Peyer's patch (tissue), 4 donors: ENCODE measurements at regions not wholly inside any gene's neighbourhood (a gene's known extent, or its start where the extent isn't known, plus 50 kb on each side); places are given as distances from the start of the nearest gene placed in this dataset.

ENCODE experiments used
- DNase-seq, 3 donors: peaks; one replicate each; pipeline ENCODE4 v3.0.0-alpha.2; 2017 to 2019
- H3K27ac ChIP-seq, 4 donors: fragments of 200-600 bp; sonication (generic); one replicate each; pipeline ENCODE4 v1.5.1; 2016 to 2019
- H3K27me3 ChIP-seq, 2 donors: fragments of 200-600 bp; sonication (generic); one replicate each; pipeline ENCODE4 v1.5.1; 2019
- H3K36me3 ChIP-seq, 3 donors: fragments of 200-600 bp; sonication (generic); one replicate each; pipeline ENCODE4 v1.5.1; 2016 to 2019
- H3K4me1 ChIP-seq, 4 donors: fragments of 200-600 bp; sonication (generic); one replicate each; pipeline ENCODE4 v1.5.1; 2016 to 2019
- H3K4me3 ChIP-seq, 4 donors: fragments of 200-600 bp; sonication (generic); 1 replicate in 3 of 4; 2 replicates in 1 of 4; pipeline ENCODE4 v1.5.1; 2016 to 2019; ENCODE audit warnings: mild to moderate bottlenecking in 1 of 4
- H3K9me3 ChIP-seq, 4 donors: fragments of 200-600 bp; sonication (generic); one replicate each; pipeline ENCODE4 v1.5.1; 2016 to 2019; ENCODE audit warnings: mild to moderate bottlenecking in 1 of 4
- POLR2A ChIP-seq, 2 donors: fragments of 450-650 bp; IDR thresholded peaks; one replicate each; pipeline ENCODE4 v1.5.1; 2017; ENCODE audit warnings: antibody characterized with exemption in 2 of 2, mild to moderate bottlenecking in 2 of 2, moderate library complexity in 2 of 2
- TF ChIP-seq, protein P1 (sequence below), 6 experiments: fragments of 450-650 bp in 4 of 6; fragments of 200-600 bp in 2 of 6; sonication (generic) in 1 of 6; IDR thresholded peaks; one replicate each; pipeline ENCODE4 v1.5.1; 2017 to 2019; ENCODE audit warnings: antibody characterized with exemption in 6 of 6, mild to moderate bottlenecking in 3 of 6, moderate library complexity in 1 of 6

- H3K27ac ChIP-seq = peak overlapping the region in 1 of 4 donors; percentile 8
- H3K36me3 ChIP-seq = no peaks in the 10 kb centered on the region
- no peaks in the 10 kb centered on the region for H3K9me3 ChIP-seq
- H3K4me3 ChIP-seq = peak overlapping the region in 2 of 4 donors; percentile 22 to 38
- peak in 1 of 3 donors; percentile 56 for DNase-seq
- H3K4me1 ChIP-seq = no peaks in the 10 kb centered on the region
- H3K27me3 ChIP-seq = no peaks in the 10 kb centered on the region
- TF ChIP-seq, protein P1, sequence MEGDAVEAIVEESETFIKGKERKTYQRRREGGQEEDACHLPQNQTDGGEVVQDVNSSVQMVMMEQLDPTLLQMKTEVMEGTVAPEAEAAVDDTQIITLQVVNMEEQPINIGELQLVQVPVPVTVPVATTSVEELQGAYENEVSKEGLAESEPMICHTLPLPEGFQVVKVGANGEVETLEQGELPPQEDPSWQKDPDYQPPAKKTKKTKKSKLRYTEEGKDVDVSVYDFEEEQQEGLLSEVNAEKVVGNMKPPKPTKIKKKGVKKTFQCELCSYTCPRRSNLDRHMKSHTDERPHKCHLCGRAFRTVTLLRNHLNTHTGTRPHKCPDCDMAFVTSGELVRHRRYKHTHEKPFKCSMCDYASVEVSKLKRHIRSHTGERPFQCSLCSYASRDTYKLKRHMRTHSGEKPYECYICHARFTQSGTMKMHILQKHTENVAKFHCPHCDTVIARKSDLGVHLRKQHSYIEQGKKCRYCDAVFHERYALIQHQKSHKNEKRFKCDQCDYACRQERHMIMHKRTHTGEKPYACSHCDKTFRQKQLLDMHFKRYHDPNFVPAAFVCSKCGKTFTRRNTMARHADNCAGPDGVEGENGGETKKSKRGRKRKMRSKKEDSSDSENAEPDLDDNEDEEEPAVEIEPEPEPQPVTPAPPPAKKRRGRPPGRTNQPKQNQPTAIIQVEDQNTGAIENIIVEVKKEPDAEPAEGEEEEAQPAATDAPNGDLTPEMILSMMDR (IDR thresholded peaks at IDR 0.05) = no peak
- no peak for TF ChIP-seq POLR2A (IDR thresholded peaks at IDR 0.05)
Observed at GRCh38 chr18:25503567-25504081, 151.7 kb upstream of the ZNF521 start.

GRCh38 chr18:25497151-25497794 is 145.3 kb upstream of the ZNF521 start:
- H3K4me3 ChIP-seq = no peak overlapping the region
- no peaks in the 10 kb centered on the region for H3K9me3 ChIP-seq
- no peak for TF ChIP-seq POLR2A (IDR thresholded peaks at IDR 0.05)
- TF ChIP-seq, protein P1 (IDR thresholded peaks at IDR 0.05) = no peak
- H3K4me1 ChIP-seq = no peaks in the 10 kb centered on the region
- no peaks in the 10 kb centered on the region for H3K36me3 ChIP-seq
- DNase-seq = no peak
- no peak overlapping the region for H3K27ac ChIP-seq
- no peaks in the 10 kb centered on the region for H3K27me3 ChIP-seq

DNA sequence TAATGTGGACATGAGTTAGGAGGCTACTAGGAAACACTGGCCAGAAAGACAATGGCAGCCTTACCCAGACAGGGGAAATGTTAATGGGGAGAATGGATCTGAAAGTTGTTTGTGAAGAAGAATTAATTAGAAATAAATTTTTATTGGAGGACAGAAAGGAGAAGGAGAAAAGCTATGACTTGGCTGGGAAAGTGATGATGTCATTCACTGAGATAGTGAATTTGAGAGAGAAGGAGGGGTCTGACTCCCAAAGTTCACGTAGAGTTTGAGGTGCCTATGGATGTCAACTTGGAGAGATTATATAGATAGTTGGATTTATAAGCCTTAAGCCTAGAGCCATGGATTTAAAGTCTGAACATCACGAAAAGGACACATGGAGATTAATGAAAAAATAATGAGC is 144.6 kb upstream of the ZNF521 start:
- Histone ChIP-seq H3K36me3 (no peaks in the 10 kb centered on the region), H3K4me3 (no peak overlapping the region), H3K9me3 (no peaks in the 10 kb centered on the region), H3K4me1 (no peaks in the 10 kb centered on the region), H3K27me3 (no peaks in the 10 kb centered on the region), H3K27ac (no peak overlapping the region)
- DNase-seq = no peak
- TF ChIP-seq POLR2A (IDR thresholded peaks at IDR 0.05) = no peak
- TF ChIP-seq, protein P1 (IDR thresholded peaks at IDR 0.05) = no peak

GRCh38 chr18:25495606-25496005 is 143.6 kb upstream of the ZNF521 start:
- no peaks in the 10 kb centered on the region for H3K36me3 ChIP-seq
- TF ChIP-seq POLR2A (IDR thresholded peaks at IDR 0.05) = no peak
- TF ChIP-seq, protein P1 (IDR thresholded peaks at IDR 0.05) = no peak
- no peaks in the 10 kb centered on the region for H3K4me1 ChIP-seq
- no peaks in the 10 kb centered on the region for H3K9me3 ChIP-seq
- no peaks in the 10 kb centered on the region for H3K27me3 ChIP-seq
- H3K4me3 ChIP-seq = no peak overlapping the region
- H3K27ac ChIP-seq = no peak overlapping the region
- no peak for DNase-seq

DNA sequence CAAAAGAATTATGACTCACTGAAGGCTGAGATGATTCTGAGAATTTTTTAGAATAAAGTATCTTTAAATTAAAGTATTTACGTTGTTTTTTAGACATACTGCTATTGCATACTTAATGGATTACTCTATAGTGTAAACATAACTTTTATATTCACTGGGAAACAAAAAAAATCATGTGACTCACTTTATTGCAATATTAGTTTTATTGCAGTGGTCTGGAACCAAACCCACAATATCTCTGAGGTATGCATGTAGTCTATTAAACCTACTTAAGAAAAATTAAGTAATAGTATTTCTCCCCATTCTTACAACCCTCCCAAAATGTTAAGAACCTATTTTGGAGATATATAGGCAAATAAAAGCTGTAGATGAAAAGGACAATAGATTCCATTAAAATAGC is 142.9 kb upstream of the ZNF521 start:
- H3K4me1 ChIP-seq = no peaks in the 10 kb centered on the region
- TF ChIP-seq, protein P1 (IDR thresholded peaks at IDR 0.05) = no peak
- no peak for TF ChIP-seq POLR2A (IDR thresholded peaks at IDR 0.05)
- H3K27ac ChIP-seq = no peak overlapping the region
- DNase-seq = no peak
- no peaks in the 10 kb centered on the region for H3K36me3 ChIP-seq
- no peak overlapping the region for H3K4me3 ChIP-seq
- no peaks in the 10 kb centered on the region for H3K27me3 ChIP-seq
- no peaks in the 10 kb centered on the region for H3K9me3 ChIP-seq
